GM19463 (cell line): ENCODE measurements at regions not wholly inside any gene's neighbourhood (a gene's known extent, or its start where the extent isn't known, plus 50 kb on each side); places are given as distances from the start of the nearest gene placed in this dataset.
"Not testable (repeated sequence)": the region's sequence is repeated elsewhere in the genome, so short reads cannot be mapped to it uniquely, and the experiment has no call there.

Source experiments
- ATAC-seq: cut with Tn5 transposase; IDR thresholded peaks from one replicate; pipeline ENCODE4 v1.9.1; 2021; ENCODE audit warnings: mild to moderate bottlenecking, moderate library complexity; ENCODE audit not compliant: unreplicated experiment

DNA sequence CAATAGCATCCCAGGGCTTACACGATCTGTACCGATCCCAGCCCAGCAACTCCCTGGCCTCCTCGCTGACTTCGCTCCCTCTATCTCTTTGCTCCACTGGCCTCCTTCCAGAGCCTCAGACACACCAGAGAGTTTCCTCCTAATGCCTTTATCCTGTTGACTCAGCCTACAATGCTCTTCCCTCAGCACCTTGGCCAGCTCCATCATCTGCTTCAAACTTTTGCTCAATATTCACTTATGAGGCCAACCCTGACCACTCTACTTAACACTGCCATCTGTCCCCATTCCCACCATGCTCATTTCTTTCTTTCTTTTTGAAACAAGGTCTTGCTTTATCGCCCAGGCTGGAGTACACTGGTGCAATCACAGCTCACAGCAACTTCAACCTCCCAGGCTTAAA, 180.9 kb downstream of the CEP170 start:
- not testable (repeated sequence) for ATAC-seq

DNA sequence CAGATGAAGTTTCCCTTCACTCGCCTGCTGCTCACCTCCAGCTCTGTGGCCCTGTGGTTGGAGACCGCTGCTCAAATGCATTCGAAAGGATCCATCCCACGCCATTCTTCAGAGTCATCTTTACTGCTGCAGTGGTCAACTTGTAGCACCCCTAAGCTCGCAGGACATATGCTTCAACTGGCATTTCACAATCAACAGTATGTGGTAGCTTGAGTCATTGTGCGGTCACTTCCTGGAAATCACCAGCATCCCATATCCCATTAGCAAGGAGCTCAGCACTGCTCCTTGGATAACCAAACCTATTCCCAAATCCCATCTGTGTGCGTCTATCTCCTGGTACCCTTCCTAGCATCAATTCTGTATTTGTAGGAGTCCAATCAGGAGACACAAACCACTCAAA, 188.0 kb downstream of the CEP170 start:
- not testable (repeated sequence) for ATAC-seq

DNA sequence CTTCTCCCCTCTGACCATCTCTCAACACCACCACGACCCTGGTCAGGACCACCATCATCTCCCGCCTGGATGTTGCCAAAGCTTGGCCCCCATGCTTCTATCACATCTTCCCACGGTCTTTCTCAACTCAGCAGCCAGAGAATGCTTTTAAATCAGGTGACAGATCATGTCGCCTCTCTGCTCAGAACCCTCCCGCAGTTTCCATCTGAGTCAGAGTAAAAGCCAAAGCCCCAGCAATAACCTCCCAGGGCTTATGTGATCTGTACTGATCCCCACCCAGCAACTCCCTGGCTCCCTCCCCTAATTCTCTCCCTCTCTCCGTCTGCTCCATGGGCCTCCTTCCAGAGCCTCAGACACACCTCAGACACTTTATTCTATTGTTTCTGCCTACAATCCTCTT, 193.1 kb downstream of the CEP170 start:
- not testable (repeated sequence) for ATAC-seq

DNA sequence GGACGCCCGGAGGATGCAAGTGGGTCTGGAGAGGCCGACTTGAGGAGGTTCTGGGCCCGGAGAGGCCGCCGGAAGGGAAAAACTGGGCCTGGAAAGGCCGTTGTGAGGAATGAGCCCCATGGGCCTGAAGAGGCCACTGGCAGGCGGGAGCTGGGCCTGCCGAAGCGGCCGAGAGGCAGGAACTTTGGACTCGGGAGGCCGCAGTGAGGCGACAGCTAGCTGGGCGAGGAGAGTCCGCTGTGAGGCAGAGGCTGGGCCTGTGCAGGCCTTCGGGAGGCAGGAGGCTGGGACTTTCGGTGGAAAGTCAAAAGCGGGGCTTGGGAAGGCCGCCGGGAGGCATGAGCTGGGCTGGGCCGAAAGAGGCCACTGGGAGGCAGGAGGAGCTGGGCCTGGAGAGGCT, 199.6 kb downstream of the CEP170 start:
- ATAC-seq, result not testable (repeated sequence)

DNA sequence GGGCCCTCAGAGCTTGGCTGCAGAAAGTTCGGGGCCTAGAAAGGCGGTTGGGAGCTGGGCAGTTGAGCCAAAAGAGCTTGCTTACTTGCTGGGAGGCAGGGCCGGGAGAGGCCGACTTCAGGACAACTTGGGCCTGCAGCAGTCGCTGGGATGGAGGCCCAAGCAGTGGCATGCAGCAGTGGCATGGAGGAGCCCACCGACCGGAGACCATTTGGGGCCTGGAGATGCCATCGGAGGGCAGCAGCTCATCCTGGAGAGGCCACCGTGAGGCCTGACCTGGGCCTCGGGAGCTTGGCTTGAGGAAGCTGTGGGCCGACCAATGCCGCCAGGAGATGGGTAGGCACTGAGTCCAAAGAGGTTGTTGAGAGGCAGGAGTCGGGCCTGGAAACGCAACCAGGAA, 200.0 kb downstream of the CEP170 start:
- not testable (repeated sequence) for ATAC-seq

DNA sequence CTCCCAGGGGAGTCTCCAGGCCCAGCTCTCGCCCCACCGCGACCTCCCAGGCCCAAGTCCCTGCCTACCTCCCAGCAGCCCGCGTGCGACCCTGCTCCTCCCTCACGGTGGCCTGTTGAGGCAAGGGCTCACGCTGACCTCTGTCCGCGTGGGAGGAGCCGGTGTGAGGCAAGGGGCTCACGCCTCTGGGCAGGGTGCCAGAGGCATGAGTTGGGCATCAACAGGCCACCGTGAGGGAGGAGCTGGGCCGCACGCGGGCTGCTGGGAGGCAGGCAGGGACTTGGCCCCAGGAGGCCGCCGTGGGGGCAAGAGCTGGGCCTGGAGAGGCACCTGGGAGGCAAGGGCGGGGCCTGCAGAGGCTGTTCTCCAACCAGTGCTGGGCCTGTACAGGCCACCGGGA, 200.4 kb downstream of the CEP170 start:
- ATAC-seq, result not testable (repeated sequence)

DNA sequence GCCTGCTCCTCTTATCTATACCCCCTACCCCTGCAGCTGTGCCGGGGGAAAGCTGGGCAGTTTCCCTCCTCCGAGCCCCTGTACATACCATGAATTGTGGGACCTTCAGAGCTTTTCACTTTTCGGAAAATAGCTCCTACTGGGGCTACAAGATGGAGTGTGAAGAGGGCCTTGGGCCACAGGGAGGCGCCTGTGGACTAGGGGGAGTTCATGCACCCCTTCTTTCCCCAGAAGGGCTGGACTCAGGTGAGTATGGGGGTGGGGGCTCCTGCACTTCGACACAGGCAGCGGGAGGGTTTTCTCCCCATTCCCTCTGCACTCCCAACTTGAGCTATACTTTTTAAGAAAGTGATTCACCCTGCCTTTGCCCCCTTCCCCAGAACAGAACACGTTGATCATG, 202.0 kb downstream of the CEP170 start:
- not testable (repeated sequence) for ATAC-seq

DNA sequence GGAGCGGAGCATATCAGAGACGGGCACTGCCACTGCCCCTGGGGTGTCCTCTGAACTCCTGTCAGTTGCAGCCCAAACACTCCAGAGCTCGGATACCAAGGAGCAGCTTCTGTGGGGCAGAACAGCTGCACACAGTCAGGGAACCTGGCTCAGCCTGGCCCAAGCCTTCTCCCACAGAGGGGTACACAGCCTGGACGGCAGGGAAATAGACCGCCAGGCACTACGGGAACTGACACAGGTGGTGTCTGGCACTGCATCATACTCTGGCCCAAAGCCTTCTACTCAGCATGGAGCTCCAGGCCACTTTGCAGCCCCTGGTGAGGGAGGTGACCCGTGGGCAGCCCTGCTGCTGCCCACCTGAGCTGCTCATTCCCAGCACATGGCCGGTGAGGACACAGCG, 204.5 kb downstream of the CEP170 start:
- not testable (repeated sequence) for ATAC-seq

DNA sequence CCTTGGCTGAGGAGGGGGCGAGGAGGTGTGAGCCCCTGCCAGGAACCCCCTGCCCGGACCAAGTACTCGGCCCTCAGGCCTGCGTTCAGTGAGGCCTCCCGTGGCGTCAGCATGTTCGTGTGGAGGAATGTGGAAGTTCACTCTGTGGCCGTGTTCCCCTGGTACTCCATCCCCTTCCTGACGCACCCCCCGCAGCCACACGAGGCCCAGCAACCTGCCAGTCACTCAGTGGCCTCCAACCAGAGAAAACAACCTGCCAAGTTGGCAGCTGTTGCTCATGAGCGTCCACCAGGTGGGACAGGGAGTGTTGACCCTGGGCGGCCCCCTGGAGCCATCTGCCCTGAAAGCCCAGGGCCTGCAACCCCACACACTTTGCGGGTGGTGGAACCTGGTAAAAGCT, 205.4 kb downstream of the CEP170 start:
- ATAC-seq, result not testable (repeated sequence)

DNA sequence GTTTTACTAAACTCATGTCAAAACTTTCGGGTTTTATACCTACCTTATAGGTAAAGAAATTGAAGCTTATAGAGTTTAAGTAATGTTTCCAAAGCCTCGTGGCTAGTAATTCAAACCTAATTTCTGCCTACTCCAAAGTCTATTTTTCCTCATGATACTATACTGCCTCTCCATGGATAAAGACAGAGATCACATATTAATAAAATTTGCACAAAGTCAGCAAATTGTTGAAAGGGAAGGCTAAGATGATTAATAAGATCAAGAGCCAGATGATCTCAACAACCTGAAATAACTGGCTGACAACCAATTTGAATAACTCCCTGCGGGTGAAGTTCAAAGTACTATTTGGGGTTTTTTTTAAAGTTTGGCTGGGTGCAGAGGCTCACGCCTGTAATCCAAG, 233.7 kb downstream of the CEP170 start:
- not testable (repeated sequence) for ATAC-seq

DNA sequence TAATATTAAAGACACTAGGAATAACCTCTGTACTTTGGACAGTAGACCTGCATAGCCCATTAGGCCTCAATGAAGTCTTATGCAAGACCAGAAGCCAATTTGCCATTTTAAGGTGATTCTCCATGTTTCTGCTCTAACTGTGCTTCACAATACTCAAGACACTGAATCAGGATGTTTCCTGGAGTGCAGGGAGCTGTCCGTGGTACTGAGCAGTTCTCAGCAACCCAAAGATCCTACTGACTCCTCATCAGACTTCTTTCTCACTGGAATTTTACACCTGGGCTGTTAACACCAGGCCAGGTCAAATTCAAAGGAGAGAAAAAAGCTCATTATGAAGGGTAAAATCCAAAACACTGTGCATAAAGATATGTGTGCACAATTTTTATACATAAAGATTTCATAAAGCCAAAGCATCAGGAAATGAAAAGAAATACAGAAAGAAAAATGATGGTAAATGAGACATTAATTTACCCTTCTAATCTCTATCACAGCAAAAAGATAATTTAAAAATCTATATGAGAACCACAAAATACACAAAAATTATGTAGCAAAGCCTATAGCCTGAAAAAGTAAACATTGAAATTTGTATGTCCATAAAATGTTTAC, 235.9 kb downstream of the CEP170 start:
- not testable (repeated sequence) for ATAC-seq

DNA sequence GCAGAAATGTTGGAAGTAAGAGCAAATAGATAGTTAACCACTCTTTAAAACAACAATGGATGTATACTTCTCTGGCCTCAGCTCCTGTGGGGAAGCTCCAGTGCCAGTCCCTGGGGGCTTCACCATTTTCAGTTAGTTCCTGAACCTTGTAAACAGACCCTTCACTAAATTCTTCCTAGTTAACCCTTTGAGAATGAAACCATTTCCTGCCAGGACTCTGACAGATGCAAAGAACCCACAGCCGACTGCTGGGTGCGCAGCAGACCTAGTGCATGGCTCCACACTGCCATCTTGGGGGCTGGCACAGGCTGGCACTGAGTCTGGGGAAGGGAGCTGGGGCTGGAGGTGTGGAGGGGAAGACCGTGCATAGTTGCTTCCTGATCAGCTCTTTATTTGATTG, 244.4 kb downstream of the CEP170 start:
- ATAC-seq, result not testable (repeated sequence)

DNA sequence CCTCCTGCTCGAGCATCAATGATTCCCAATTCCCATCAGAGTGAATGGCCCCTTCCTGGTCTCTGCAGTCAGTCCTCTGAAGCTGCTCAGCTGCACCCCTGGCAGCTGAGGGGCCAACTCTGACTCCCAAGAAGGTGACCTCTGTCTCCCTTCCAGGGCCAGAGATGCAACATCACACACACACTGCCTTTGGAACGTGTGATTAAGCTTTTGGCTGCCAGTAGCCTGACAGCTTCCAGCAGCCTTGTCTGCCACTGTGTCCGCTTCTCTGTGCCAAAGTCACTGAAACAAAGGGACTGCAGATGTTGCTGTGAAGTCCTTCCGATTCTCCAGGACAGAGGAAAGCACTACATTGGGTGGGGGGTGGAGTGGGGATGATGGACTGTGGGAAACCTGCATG, 254.1 kb downstream of the CEP170 start:
- not testable (repeated sequence) for ATAC-seq

DNA sequence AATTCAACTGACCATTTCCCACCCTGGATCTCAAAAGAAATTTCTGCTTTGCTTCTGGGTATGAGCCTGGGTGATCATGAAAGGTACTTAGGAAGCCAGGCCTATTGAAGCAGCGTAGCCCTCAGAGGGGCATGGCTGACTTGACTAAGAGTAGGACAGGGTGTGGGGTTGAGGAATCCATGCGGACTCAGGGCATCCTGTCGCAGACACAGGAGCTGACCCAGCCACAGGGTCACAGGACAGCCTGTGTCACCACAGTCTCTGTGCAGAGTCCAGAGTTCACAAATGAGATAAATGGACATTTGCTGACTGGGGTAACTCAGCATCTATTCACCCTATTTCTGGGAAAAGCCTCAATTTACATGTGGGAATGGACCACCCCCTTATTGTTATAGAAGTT, 262.3 kb downstream of the CEP170 start:
- ATAC-seq, result not testable (repeated sequence)

DNA sequence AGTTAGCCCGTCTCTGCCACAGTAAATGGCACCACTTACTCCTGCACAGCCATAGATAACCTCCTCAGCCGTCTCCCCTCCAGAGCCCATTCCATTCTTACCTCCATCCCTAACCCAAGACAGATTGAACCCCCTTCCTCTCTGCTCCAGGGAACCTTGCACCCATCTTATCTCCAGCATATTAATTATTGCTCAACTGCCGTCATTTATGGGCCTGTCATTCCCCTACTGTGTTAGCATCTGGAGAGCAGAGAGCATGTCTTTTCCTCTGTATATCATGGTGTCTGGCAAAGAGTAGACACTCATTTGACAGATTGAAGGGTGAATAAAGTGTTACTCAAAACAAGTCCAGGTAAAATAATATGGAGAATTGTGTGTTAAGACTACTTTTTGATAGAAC, 270.0 kb downstream of the CEP170 start:
- not testable (repeated sequence) for ATAC-seq

DNA sequence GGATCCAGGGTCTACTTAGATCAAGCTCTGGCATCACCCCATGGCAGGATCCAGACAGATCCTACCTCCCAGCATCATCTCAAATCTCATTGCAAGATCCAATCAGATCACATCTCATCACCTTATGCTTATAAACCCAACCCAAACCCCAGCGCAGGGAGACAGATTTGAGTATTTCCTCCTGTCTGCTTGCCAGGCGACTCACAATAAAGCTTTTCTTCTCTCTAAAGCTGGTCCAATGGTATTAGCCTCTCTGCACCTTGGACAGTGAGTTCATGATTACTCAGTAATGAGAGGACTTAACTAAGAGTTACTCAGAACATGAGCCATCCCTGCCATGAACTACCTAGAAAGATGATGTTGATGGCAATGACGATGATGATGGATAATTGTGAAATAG, 281.7 kb downstream of the CEP170 start:
- ATAC-seq, result not testable (repeated sequence)

DNA sequence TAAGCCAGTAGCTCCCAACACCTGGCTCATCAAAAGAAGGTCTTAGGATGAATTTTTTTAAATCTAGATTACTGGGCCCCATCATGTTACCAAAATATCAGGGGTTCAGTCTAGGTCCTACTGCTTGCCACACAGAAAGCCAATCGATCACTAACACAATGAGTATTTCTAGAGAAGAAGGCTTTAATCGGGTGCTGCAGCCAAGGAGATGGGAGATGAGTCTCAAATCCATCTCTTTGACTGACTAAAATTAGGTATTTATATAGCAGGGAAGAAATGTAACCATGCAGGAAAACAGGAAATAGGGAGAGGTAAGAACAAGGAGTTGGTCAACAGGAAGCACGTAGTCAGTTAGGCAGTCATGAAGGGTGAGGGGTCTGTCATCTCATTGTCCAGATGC, 288.2 kb downstream of the CEP170 start:
- ATAC-seq, result no peak

DNA sequence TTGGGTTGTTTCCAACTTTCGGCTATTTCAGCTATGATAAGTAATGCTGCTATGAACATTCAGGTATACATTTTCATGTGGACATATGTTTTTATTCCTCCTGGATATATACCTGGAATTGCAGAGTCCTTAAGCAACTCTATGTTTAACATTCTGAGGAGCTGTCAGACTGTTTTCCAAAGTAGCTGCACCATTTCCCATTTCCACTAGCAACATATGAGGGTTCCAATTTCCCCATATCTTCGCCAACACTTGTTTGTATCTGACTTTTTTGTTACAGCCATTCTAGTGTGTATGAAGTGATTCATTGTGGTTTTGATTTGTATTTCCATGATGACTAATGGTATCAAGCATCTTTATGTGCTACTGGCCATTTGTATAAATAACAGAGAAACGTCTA, 295.7 kb downstream of the CEP170 start:
- not testable (repeated sequence) for ATAC-seq

DNA sequence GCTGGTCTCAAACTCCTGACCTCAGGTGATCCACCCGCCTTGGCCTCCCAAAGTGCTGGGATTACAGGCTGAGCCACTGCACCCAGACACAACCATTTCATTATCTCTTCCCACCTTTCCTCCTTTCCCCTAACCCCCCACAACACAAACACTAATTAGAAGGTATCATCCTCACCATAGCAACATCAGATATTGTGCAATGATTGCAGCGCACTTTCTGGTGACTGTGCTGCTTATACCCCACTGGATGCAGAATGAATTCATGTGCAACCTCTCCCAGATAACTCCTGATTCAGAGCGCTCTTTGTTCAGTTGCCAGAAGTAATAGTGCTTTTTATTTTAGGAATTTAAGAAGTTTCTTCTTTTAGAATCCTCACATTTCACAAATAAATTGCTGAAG, 300.1 kb downstream of the CEP170 start:
- ATAC-seq, result not testable (repeated sequence)

DNA sequence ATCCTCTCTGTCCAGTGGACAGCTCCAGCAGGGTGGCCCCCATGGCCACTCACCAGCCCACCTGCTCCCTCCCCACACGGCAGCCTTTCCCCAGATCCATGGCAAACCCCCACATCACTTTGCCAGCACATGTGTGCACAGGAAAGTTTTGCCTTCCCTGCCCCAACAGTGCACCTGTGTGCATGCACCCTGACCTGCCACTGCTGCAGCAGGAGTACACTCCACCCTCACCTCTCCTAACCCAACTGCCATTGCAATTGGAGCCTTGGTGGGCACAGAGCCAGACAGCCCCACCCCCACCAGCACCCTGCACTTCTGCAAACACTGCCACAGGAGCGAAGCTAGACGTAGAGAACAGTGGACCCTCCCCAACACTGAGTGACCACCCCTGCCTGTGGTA, 308.9 kb downstream of the CEP170 start:
- no peak for ATAC-seq

DNA sequence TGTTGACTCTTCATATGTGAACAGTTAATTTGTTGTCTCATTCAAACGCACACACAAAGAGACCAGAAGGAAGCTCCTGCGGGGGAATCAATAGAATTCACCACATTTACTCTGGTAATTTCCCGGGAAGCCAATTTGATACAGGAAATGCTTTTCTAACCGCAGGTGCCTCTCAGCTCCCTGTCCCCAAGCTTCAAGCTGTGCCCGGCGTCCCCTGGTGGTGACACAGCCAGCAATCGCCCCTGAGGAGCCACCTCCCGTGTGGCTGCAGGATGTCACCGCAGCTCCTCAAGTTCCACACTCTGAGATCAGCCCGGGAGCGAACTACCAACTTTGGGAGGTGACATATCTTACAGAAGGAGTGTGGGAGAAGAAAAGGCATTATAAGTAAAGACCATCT, 318.4 kb downstream of the CEP170 start:
- ATAC-seq, result peak; percentile 57

DNA sequence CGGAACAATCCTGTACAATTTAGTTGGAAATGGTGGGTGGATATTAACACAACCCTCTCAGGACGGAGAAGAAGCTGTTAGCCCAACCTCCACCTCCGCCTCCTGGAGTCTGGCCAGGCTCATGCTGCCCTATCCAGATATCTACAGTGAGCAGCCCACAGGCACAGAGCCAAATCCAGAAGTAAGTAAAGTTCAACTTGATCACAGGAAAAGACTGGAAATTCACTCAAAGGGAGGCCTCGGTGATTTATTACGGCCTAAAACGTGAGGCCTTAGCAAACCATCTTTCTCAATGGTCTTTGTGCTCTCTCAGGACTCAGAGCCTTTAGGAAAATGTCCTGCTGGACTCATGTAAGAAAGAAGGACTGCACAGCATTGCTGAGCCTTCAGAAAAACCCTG, 330.4 kb downstream of the CEP170 start:
- ATAC-seq, result not testable (repeated sequence)

DNA sequence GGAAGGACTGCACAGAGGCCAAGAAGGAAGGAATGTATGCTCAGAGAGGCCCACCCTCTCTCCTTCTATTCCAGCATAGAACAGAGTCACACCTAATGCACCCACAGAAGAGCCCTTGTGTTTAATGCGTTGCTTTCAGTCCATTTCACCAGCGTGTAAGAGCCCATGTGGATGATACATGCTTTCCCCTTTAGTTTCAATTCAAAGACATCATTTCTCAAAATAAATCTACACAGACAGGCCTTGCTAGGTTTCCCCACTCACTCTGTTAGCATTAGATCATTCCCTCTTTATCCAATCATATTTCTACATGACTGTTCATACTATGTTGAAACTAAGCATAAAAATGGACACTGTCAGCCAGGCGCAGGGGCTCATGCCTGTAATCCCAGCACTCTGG, 331.5 kb downstream of the CEP170 start:
- not testable (repeated sequence) for ATAC-seq
